LNCaP clone FGC (cell line): ENCODE measurements at regions not wholly inside any gene's neighbourhood (a gene's known extent, or its start where the extent isn't known, plus 50 kb on each side); places are given as distances from the start of the nearest gene placed in this dataset.

Experiments
- DNase-seq: peaks from one replicate; pipeline ENCODE4 v3.0.0-alpha.2; 2011; ENCODE audit warnings: low read depth
- H3K4me3 ChIP-seq: 2 replicates; pipeline ENCODE4 v1.5.1; 2011; ENCODE audit warnings: mild to moderate bottlenecking, low read depth, low read length, control low read depth
- CTCF ChIP-seq: IDR thresholded peaks from 2 replicates; pipeline ENCODE4 v1.5.1; 2012; ENCODE audit warnings: mild to moderate bottlenecking; ENCODE audit not compliant: control insufficient read depth, insufficient read depth; ENCODE audit errors: extremely low read depth

- H3K4me3 ChIP-seq: no peak overlapping the region
- peak; percentile 8 for DNase-seq
These were observed 141.5 kb downstream of the ANKRD60 start for GRCh38 chr20:58086763-58087561.

GRCh38 chr20:58084966-58085365 is 143.5 kb downstream of the ANKRD60 start:
- no peak overlapping the region for H3K4me3 ChIP-seq
- no peak for TF ChIP-seq CTCF
- DNase-seq: no peak

More at GRCh38 chr20:58086763-58087561, 141.5 kb downstream of the ANKRD60 start:
- peak; percentile 91 for TF ChIP-seq CTCF

GRCh38 chr20:58084566-58084965 is 143.9 kb downstream of the ANKRD60 start:
- DNase-seq: no peak
- TF ChIP-seq CTCF: no peak
- no peak overlapping the region for H3K4me3 ChIP-seq

- TF ChIP-seq CTCF: no peak
- no peak for DNase-seq
- no peak overlapping the region for H3K4me3 ChIP-seq
These were observed 146.6 kb downstream of the ANKRD60 start for GRCh38 chr20:58081846-58082245.

- TF ChIP-seq CTCF: no peak
- no peak for DNase-seq
- no peak overlapping the region for H3K4me3 ChIP-seq
These were observed 149.5 kb downstream of the ANKRD60 start for GRCh38 chr20:58078741-58079522.

- DNase-seq: no peak
- TF ChIP-seq CTCF: no peak
- no peak overlapping the region for H3K4me3 ChIP-seq
These were observed 151.2 kb downstream of the ANKRD60 start for GRCh38 chr20:58077282-58077681.
